Embryonic facial prominence (tissue), 1 donor: ENCODE measurements at regions not wholly inside any gene's neighbourhood (a gene's known extent, or its start where the extent isn't known, plus 50 kb on each side); places are given as distances from the start of the nearest gene placed in this dataset.
"Not testable (repeated sequence)": the region's sequence is repeated elsewhere in the genome, so short reads cannot be mapped to it uniquely, and the experiment has no call there.

ENCODE experiments used
- DNase-seq: peaks from one replicate; pipeline ENCODE4 v3.0.0-alpha.2; 2016; ENCODE audit errors: extremely low spot score

- no peak for DNase-seq
Observed at GRCh38 chr10:6984971-6985370, 404.9 kb upstream of the PRKCQ start.

GRCh38 chr10:6984016-6984415, 403.9 kb upstream of the PRKCQ start:
- not testable (repeated sequence) for DNase-seq

- DNase-seq, result no peak
Observed at GRCh38 chr10:6980353-6980752, 400.3 kb upstream of the PRKCQ start.

- no peak for DNase-seq
Observed at GRCh38 chr10:6979371-6979770, 399.3 kb upstream of the PRKCQ start.

- no peak for DNase-seq
Observed at GRCh38 chr10:6978187-6978627, 398.1 kb upstream of the PRKCQ start.

- DNase-seq, result no peak
Observed at GRCh38 chr10:6977398-6978186, 397.5 kb upstream of the PRKCQ start.

- no peak for DNase-seq
Observed at GRCh38 chr10:6973899-6974298, 393.8 kb upstream of the PRKCQ start.

- no peak for DNase-seq
Observed at GRCh38 chr10:6972226-6972625, 392.1 kb upstream of the PRKCQ start.

- DNase-seq, result no peak
Observed at GRCh38 chr10:6969659-6970058, 389.6 kb upstream of the PRKCQ start.

GRCh38 chr10:6964543-6964942, 384.5 kb upstream of the PRKCQ start:
- no peak for DNase-seq

GRCh38 chr10:6962576-6962975, 382.5 kb upstream of the PRKCQ start:
- DNase-seq, result no peak

GRCh38 chr10:6958711-6959110, 378.6 kb upstream of the PRKCQ start:
- DNase-seq, result no peak

GRCh38 chr10:6958254-6958653, 378.2 kb upstream of the PRKCQ start:
- DNase-seq, result no peak

- DNase-seq, result no peak
Observed at GRCh38 chr10:6957851-6958250, 377.8 kb upstream of the PRKCQ start.

- DNase-seq, result no peak
Observed at GRCh38 chr10:6956562-6956961, 376.5 kb upstream of the PRKCQ start.

GRCh38 chr10:6953271-6953801, 373.3 kb upstream of the PRKCQ start:
- no peak for DNase-seq

- DNase-seq, result no peak
Observed at GRCh38 chr10:6951732-6952131, 371.7 kb upstream of the PRKCQ start.

- no peak for DNase-seq
Observed at GRCh38 chr10:6950133-6950532, 370.1 kb upstream of the PRKCQ start.

GRCh38 chr10:6944436-6944835, 364.4 kb upstream of the PRKCQ start:
- DNase-seq, result no peak

GRCh38 chr10:6938384-6938783, 358.3 kb upstream of the PRKCQ start:
- DNase-seq, result no peak

- no peak for DNase-seq
Observed at GRCh38 chr10:6936931-6937330, 356.9 kb upstream of the PRKCQ start.

- DNase-seq, result no peak
Observed at GRCh38 chr10:6929148-6929830, 349.2 kb upstream of the PRKCQ start.

- no peak for DNase-seq
Observed at GRCh38 chr10:6928586-6928985, 348.5 kb upstream of the PRKCQ start.
